HG02759 (cell line): ENCODE measurements at regions not wholly inside any gene's neighbourhood (a gene's known extent, or its start where the extent isn't known, plus 50 kb on each side); places are given as distances from the start of the nearest gene placed in this dataset.
"Not testable (repeated sequence)": the region's sequence is repeated elsewhere in the genome, so short reads cannot be mapped to it uniquely, and the experiment has no call there.

Experiments used
- ATAC-seq: cut with Tn5 transposase; IDR thresholded peaks from one replicate; pipeline ENCODE4 v1.9.1; 2021; ENCODE audit warnings: mild to moderate bottlenecking, moderate library complexity; ENCODE audit not compliant: unreplicated experiment

DNA sequence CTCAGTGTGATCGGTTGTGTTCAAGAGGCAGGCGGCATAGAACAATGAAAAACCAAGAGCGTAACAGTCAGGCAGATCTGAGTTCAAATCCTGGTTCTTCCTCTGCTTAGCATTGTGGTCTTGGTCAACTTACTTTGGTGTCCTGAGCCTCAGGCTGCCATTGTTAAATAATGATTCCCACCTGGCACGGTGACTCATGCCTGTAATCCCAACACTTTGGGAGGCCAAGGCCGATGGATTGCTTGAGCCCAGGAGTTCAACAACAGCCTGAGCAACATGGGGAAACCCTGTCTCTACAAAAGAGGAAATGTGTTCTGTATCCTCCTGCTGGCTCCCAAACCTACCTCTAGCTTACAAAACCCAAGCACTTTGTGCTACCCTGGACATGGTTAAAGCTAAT lies 129.0 kb upstream of the STX18 start:
- ATAC-seq: no peak

DNA sequence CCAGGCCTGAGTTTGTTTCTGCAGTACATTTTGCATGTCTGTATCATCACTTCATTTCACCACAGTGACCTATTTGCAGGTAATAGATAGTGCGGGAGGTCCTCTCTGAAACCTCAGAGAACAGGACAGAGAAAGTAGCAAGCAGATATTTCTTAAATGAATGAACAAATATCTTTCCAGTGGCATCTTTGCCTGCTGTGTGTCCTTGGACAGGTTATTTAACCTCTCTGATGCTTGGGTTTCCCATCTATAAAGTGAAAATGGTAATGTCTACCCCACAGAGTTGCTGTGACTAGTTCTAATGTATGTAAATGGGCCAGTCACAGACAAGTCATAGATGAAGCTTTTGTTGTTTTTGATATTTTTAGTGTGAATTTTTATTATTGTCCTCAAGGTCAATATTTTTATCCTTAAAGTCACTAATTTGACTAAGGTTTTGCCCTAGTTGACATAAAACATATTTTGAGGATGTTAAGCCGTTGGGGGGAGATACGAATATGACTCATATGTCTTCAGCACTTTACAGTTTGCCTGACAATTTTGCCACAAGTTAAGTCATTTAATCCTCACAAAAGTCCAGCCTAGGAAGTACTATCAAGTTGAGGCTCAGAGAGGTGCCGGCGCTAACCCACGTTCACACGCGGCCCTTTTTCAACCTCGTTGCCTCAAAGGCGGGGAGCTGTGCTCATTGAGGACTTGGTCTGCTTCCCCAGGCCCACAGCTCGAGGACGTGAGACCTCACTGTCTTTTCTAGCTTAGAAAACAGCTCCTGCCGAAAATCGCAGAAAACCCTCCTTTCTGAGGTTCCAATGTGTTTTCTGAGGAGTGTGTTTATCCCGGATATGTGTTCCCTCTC lies 126.7 kb upstream of the STX18 start:
- no peak for ATAC-seq

DNA sequence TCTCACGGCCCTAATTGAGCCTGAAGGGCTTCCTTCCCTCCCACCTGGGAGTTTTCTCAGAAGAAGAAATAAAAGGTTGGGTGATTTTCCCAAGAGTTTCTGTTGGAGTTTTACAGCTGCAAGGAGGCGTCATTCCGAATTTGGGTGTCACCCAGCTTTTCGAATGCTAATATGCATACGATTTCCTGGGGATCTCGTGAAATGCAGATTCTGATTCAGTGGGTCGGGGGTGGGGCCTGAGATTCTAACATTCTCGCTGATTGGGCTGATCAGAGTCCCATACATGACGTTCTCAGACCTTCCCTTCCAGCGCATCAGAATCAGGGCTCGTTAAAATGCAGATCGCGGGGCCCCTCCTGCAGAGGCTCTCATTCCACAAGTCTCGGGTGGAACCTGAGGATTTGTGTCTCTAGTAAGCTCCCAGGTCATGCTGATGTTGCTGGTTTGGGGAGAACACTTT lies 125.8 kb upstream of the STX18 start:
- no peak for ATAC-seq

DNA sequence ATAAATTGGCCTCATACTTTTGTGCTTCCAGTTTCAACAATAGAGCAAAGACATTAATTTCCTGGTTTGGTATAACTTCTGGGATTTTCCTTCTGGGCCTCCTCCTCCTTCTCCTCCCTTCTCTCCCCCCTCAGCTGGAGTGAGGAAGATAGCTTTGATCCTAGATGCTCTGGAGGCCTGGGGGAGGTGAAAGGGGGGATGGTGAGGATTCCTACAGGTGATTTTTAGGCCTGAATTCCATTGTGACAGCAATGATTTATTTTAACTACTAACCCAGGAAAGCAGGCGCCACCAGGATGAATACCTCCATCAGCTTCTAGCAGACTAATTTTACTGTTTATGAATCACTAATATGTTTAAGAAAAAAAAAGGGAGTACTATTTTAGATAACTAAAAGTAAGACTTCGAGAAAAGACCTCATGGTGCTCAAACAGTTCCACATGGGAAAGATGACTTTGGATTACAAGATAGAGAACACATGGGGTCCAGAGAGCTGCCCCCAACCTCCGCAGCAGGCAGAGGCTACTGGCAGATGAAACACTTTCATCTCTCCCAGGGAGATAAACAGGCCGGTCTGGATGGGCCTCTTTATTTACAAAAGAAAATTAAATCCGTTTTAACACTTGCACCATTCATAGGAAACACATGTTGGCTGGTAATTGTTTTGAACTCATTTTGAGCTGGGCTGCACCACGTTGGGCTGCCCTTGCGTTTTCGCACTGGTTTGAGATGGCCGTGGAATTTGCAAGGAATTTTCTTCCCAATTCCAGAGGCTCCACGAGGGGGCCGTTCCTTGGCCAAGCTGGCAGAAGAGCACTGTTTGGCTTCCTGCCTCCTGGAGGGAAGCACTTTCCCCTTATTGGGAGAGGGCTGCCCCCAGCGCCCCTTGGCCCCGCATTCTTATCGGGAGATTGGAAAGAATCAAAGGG lies 125.1 kb upstream of the STX18 start:
- ATAC-seq: no peak

DNA sequence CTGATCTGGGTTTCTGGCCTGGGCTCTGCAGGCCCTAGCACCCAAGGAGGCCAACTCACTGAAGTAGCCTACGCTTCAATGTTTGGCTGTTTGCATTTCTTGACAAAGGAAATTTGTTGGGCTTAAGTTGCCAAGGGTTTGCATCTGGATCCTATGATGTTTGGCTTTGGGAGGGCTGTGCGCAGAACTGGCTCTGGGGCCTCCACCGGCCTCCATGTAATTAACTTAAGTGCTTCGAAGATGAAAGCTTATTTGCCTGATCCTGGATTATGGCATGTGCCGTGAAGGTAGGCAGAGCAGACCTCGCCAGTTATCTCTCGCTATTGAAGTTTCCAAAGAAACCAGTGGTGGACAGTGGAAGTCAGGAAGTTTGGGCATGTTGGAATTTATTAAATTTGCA lies 124.3 kb upstream of the STX18 start:
- no peak for ATAC-seq

DNA sequence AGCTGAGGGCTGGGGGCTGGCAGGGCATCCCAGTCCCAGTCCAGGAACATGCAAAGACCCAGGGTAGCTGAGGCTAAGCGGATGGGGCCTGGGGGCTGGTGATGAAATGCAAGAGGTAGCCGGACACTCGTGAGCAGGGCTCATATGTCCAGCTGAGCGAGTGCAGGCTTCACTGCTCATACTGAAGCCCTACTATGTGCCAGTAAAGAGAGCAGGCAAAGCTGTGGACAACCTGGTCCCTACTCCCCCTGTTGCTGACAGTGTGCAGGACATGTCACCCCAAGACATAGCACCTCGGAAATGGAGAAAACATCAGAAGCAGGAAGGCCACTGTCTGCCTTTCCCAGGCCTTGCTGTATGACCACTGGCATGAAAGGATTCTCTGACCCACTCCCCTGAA lies 122.4 kb upstream of the STX18 start:
- ATAC-seq: no peak

DNA sequence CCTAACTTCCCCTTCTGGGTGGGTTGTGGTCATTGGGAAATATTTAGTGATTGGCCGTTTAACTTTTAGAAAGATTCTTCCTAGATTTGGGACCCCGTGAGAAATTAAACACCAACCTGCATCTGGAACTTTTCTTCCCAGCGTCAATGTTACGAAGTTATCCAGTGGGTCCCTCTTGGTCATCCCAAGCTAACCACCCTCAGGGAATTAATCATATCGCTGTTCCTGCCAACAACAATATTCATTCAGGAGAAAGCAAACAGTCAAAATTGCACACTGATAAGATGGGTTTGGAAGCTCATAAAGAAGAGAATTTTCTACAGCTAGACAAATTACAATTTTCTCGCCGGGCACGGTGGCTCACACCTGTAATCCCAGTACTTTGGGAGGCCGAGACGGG lies 121.2 kb upstream of the STX18 start:
- no peak for ATAC-seq

DNA sequence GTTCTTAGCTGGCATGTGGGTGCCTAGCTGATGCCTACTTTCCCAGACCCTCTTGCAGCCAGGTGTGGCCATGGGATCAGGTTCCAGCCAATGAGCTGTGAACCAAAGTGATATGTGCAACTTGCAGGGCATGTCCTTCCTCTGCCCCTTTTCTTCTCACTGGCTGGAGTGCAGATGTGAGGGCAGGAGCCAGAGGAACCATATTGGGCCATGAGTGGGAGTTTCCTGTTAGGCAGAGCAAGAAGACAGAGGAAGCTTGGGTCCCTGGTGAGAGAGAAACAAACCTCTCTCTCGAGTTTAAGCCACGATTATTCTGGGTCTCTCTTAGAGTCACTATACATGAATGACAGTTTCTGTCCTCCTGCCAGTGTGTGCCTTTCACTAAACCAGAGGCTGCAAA lies 120.4 kb upstream of the STX18 start:
- ATAC-seq: no peak

DNA sequence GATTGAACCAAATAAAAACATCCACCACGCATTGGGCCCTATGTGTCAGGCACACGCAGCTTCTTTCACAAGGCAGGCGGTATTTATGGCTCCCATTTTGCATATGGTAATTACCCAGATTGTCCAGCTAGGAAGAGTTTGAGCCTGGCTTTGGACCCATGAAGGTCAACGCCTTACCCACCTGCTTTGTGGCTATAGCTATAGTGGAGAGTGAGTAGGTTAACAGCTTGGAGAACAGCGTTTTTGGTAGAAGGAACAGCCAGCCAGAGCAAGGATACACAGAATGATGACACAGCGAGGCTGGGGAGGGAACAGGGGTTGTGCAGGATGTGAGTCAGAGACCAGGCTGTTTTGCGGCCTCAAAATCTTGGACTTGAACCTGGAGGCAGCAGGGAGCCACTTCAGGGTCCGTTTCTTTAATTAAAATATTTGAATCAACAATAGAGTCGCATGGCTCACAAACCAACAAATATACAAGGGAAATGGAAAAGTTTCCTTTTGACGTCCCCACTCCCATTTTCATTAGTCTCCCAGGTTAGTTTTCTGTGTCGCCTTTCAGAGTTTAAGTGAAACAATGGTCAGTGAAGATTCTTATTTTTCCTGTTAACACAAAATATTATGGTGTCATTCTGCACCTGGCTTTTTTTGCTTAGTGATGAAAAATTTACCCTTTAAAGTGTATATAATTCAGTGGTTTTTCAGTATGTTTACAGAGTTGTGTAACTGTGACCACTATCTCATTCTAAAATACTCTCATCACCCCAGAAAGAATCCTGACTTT lies 118.2 kb upstream of the STX18 start:
- ATAC-seq: no peak

DNA sequence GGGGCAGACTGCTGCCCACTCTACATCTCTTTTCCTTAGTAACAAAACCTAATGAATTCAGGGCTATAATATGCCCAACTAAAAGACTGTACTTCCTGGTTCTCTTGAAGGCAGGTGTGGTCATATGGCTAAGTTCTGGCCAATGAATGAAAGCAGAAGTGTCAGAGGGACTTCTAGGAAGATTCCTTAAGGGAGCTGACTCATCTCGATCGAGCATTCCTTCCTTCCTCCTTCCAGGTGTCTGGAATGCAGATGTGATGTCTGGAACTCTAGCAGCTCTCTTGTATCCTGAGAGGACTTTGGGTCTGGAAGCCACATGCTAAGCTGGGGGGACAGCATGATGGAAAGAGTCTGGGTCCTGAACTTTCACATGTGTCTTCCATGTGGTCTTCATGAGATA lies 116.2 kb upstream of the STX18 start:
- no peak for ATAC-seq

DNA sequence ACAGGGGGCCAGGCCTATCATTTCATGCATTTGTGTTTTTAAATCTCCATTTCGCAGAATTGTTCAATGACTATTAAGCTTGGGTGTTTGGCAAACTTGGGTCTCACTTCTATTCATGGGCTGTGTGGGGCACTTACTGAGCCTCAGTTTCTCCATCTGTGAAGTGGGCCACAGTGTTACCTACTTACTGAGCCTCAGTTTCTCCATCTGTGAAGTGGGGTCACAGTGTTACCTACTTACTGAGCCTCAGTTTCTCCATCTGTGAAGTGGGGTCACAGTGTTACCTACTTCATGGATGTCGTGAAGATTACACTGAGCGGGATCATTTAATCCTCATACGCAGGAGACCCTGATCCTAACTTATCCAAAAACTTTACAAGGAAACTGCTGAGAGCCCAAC lies 115.1 kb upstream of the STX18 start:
- no peak for ATAC-seq

DNA sequence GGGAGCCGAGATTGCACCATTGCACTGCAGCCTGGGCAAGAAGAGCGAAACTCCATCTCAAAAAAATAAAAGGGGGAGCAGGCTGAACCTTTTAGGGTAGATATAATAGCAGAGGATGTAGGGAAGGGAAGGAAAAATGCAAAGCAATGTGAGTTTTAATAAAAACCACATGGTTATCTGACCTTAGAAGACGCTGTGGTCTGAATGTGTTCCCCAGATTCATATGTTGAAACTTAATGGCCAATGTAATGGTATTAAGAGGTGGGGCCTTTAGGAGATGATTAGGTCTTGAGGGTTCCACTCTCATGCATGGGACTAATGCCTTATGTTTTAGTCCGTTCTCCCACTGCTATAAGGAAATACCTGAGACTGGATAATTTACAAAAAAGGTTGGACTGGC lies 114.1 kb upstream of the STX18 start:
- ATAC-seq: no peak

DNA sequence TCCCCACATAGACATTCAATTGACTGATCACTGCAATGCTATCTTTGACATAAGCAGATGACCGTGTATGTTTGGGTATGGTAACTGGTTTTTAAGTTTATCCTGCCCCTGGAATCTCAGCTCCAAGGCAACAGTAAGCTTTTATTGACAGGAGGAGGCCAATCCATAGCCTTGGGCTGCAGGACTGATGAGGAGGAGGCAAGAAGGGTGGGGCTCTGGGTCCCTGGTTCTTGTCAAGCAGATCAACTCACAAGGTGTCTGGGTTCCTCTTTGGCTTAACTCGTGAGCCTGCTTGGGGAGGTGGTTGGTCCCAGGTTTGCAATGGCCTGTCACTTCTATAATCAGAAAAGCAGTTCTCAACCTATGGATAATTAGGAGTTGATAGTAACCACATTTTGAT lies 113.2 kb upstream of the STX18 start:
- ATAC-seq: no peak

DNA sequence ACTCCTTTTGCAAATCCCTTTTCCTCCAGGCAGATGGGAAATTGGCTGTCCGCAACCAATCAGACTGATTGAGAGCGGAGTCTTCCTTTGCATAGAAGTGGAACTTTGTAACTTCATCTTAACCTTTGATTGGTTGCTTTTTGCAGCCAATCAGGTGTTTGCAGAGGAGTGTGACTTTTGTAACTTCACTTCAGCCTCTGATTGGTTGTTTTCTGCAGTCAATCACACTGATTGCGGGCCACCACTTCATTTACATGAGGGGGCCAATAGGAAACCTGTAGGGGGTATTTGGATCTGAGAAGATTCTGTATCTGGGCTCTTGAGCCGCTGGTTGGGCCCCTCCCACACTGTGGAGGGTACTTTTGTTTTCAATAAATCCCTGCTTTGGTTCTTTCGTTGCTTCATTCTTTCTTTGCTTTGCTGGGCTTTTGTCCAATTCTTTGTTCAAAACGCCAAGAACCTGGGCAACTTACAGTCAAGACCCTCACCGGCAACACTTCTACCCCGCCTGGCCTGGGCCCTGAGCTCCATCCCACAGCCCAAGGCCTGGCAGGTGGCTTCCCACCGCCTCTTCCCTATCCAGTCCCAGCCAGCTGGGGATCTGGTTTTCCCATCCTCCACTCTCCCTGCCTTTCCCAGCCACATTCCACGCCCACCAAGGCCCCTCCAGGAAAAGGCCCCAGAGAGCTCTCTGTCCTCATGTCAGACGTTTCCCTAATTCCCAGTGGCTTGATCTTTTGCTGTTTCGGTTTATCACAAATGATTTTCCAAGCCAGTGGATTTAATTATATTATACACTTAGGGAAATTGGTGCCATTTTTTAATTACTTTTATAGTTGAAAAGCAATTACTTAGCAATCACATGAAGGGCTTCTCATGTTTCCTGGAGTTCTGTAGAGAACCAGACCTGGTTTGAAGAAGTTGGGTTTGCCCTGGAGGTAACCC lies 110.2 kb upstream of the STX18 start:
- ATAC-seq: no peak

DNA sequence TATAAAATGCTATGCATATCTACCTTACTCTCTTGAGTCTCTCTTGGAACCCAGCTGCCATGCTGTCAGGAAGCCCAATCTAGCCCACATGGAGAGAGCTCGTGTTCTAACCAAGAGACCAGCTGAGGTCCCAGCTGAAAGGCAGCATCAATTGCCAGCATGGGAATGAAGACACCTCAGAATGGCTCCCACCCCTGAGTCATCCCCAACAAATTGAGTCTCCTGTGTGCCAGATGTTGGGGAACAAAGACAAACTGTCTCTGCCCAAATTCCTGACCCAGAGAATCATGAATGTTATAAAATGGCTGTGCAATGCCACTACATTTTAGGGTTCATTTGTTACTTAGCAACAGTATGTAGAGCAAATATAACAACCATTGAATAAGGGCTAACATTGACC lies 105.2 kb upstream of the STX18 start:
- ATAC-seq: no peak

DNA sequence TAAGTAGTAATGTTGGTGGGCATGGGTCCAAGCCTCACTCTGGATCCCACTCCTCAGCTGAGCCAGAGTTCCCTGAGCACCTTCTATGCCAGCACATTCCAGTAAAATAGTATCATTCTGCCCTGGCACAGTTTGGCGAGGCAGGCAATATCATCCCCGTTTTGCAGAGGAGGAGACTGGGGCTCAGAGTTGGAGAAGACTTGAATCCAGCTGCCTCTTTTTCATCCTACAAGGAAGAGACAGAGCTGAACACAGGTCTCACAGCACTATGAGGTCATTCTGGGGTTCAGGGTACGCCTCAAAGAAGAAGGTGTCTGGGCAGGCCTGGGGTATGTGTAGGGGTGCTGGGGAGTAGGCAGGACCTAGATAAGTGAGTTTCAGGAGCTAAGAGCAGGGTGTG lies 103.9 kb upstream of the STX18 start:
- ATAC-seq: no peak

DNA sequence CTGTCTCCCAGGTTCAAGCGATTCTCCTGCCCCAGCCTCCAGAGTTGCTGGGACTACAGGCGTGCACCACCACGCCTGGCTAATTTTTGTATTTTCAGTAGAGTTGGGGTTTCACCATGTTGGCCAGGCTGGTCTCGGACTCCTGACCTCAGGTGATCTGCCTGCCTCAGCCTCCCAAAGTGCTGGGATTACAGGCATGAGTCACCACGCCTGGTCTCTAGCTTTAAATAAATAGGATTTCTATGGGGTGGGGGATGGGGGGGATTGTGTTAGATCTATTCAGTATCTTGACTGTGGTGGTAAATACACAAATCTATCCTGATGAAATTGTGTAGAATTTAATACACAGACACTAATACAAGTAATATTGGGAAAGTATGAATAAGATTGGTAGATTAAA lies 102.4 kb upstream of the STX18 start:
- ATAC-seq: not testable (repeated sequence)

DNA sequence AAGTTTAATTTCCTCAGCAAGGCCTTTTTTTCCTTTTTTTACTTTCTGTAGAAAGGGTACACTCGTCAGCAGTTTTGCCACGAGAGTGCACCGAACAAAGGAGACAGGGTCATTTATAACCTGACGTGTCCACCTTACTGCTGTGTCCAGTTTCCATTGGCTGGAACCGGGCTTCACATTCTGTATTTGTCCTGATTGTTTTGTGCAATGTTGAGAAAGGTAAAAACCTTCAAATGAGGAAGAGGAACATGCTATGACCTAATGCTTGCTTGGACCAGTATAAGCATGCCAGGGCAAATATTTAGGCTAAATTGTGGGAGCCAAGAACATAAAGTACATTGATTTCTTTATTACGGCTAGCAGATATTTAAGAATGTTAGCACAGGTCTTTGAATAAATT lies 101.9 kb upstream of the STX18 start:
- ATAC-seq: not testable (repeated sequence)

DNA sequence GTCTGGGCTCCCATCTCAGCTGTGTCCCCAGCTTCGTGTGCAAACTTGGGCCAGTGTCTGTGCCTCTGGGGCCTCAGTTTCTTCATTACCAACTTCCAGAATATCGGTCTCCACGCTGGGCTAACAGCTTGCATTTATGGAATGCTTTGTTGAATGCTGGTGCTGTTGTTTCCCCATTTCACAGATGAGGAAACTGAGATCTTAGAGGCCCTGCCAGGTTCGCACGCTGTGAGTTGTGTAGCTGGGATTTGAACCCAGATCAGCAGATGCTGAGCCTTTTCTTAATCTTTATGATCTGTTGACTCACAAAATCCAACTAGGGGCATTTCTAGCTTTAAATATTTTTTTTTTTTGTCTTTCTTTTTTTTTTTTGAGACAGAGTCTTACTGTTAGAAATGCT lies 101.5 kb upstream of the STX18 start:
- ATAC-seq: no peak

DNA sequence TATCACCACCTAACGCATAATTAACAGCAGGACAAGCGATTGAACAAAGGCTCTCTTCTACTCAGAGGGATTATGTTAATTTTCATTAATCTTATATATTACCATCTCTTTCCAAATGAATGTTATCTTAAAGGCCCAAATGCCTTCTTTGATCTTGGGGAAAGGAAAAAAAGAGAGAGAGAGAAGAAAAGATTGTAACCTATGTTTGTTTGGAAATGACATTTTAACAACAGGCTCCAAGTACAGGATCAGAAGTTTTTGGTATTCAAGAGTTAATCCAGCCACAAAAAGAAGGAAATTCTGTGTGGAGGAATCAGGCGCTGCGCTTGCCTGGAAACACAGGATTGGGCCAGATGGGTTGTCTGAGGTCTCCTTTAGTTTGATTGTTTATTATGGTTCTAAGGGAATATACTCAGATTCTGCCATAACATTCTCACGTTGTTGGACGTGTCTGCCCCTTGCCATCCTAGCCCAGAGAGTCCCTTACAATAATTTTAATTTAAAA lies 100.7 kb upstream of the STX18 start:
- no peak for ATAC-seq
